GM23248 (cell line): ENCODE measurements at regions not wholly inside any gene's neighbourhood (a gene's known extent, or its start where the extent isn't known, plus 50 kb on each side); places are given as distances from the start of the nearest gene placed in this dataset.

ENCODE experiments used
- DNase-seq: peaks from one replicate; pipeline ENCODE4 v3.0.0-alpha.2; 2015
- H2AFZ ChIP-seq: fragments of 200-600 bp; sonication (generic); 2 replicates; pipeline ENCODE4 v1.6.1; 2016; ENCODE audit warnings: antibody characterized with exemption
- H3F3A ChIP-seq: fragments of 200-600 bp; sonication (generic); 2 replicates; pipeline ENCODE4 v1.6.1; 2016; ENCODE audit warnings: mild to moderate bottlenecking, antibody characterized with exemption, mixed run types; ENCODE audit not compliant: insufficient read depth
- H3K27ac ChIP-seq: fragments of 200-600 bp; sonication (generic); 2 replicates; pipeline ENCODE4 v1.5.1; 2016; ENCODE audit warnings: mild to moderate bottlenecking
- H3K27me3 ChIP-seq: fragments of 200-600 bp; sonication (generic); replicated peaks from 2 replicates; pipeline ENCODE4 v1.6.1; 2016; ENCODE audit warnings: mild to moderate bottlenecking; ENCODE audit not compliant: insufficient read depth
- H3K36me3 ChIP-seq: fragments of 200-600 bp; sonication (generic); 2 replicates; pipeline ENCODE4 v1.6.1; 2016; ENCODE audit warnings: low read depth, mild to moderate bottlenecking
- H3K4me1 ChIP-seq: fragments of 200-600 bp; sonication (generic); 2 replicates; pipeline ENCODE4 v1.6.1; 2016; ENCODE audit warnings: mild to moderate bottlenecking; ENCODE audit not compliant: insufficient read depth
- H3K4me2 ChIP-seq: fragments of 200-600 bp; sonication (generic); one replicate; pipeline ENCODE4 v1.6.1; 2016; ENCODE audit warnings: mild to moderate bottlenecking; ENCODE audit not compliant: unreplicated experiment
- H3K4me3 ChIP-seq: fragments of 200-600 bp; sonication (generic); 2 replicates; pipeline ENCODE4 v1.5.1; 2016; ENCODE audit warnings: mild to moderate bottlenecking
- H3K79me2 ChIP-seq: fragments of 200-600 bp; sonication (generic); 2 replicates; pipeline ENCODE4 v1.6.1; 2016; ENCODE audit warnings: mild to moderate bottlenecking; ENCODE audit not compliant: insufficient read depth
- H3K9ac ChIP-seq: fragments of 200-600 bp; sonication (generic); 2 replicates; pipeline ENCODE4 v1.6.1; 2016; ENCODE audit warnings: mild to moderate bottlenecking
- H3K9me2 ChIP-seq: fragments of 200-600 bp; sonication (generic); 2 replicates; pipeline ENCODE4 v1.6.1; 2016; ENCODE audit warnings: mixed run types, mild to moderate bottlenecking, moderate library complexity; ENCODE audit not compliant: insufficient read depth
- H3K9me3 ChIP-seq: fragments of 200-600 bp; sonication (generic); one replicate; pipeline ENCODE4 v1.6.1; 2017; ENCODE audit warnings: low read depth
- H4K20me1 ChIP-seq: fragments of 200-600 bp; sonication (generic); 2 replicates; pipeline ENCODE4 v1.6.0; 2016; ENCODE audit not compliant: insufficient read depth
- EZH2 ChIP-seq: fragments of 200-600 bp; sonication (generic); IDR thresholded peaks from 2 replicates; pipeline ENCODE4 v1.6.1; 2018; ENCODE audit warnings: antibody characterized with exemption, mild to moderate bottlenecking; ENCODE audit not compliant: insufficient read depth, poor library complexity, severe bottlenecking
- EZH2phosphoT487 ChIP-seq: fragments of 200-600 bp; sonication (generic); IDR thresholded peaks from 2 replicates; pipeline ENCODE4 v1.6.1; 2018; ENCODE audit warnings: antibody characterized with exemption, moderate library complexity, mild to moderate bottlenecking, low read depth; ENCODE audit not compliant: insufficient read depth
- WGBS, 2 experiments: methylation state at CpG; one replicate each; pipeline ENCODE4 v1.1.6; 2015 to 2017; ENCODE audit warnings: low lambda C conversion rate in 2 of 2, low coverage in 1 of 2; ENCODE audit errors: missing lambda C conversion rate in 2 of 2; 5-methylcytosine and 5-hydroxymethylcytosine counted together
- in situ Hi-C: fragments of 300-500 bp; cut with MboI; formaldehyde crosslinking; loops from 2 replicates; pipeline ENCODE4 v1.15.0; 2020

GRCh38 chr22:19579115-19579811, 55.1 kb upstream of the CLDN5 start:
- Histone ChIP-seq H3K36me3 (no peaks in the 10 kb centered on the region), H3K4me1 (peaks cover 17% of the 10 kb centered on the region), H3F3A (peaks cover 18% of the 10 kb centered on the region; the same call in 1 of the 2 replicates), H3K9ac (no peak overlapping the region), H4K20me1 (no peaks in the 10 kb centered on the region), H3K79me2 (no peaks in the 10 kb centered on the region), H3K9me2 (no peaks in the 10 kb centered on the region), H3K27me3 (no peaks in the 10 kb centered on the region), H2AFZ (no peak overlapping the region), H3K27ac (no peak overlapping the region), H3K9me3 (no peaks in the 10 kb centered on the region), H3K4me2 (no peak overlapping the region), H3K4me3 (no peak overlapping the region)
- no peak for TF ChIP-seq EZH2
- WGBS, 2 experiments = 56 to 66% methylated on average over 4 of the region's 4 CpGs
- in situ Hi-C loops = no loop called here
- no peak for DNase-seq

DNA sequence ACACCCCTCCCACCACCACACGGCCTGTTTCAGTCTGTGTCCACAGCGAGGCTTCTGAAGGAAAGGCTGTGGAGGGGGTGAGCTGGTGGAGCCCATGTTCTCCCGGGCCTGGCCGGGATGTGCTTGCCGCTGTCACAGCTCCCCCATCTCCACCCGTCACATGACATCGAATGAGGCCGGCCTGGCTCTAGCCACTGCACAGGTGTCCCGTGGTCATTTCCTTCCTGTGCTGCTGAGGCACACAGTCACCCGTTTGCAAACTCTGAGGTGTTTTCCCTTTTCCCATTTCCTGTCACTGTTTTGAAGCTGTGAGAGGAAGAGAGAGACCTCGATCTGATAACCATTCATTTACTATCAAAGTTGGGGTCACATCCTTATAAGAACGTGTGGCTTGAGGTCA, 55.7 kb upstream of the CLDN5 start:
- Histone ChIP-seq H3K9ac (no peak overlapping the region), H3K27me3 (no peaks in the 10 kb centered on the region), H3K79me2 (no peaks in the 10 kb centered on the region), H4K20me1 (no peaks in the 10 kb centered on the region), H3K9me3 (no peaks in the 10 kb centered on the region), H3K9me2 (no peaks in the 10 kb centered on the region), H3K4me2 (no peak overlapping the region), H3K27ac (no peak overlapping the region), H3F3A (peaks cover 18% of the 10 kb centered on the region; the same call in 1 of the 2 replicates), H3K36me3 (no peaks in the 10 kb centered on the region), H3K4me3 (no peak overlapping the region), H3K4me1 (peaks cover 17% of the 10 kb centered on the region), H2AFZ (no peak overlapping the region)
- in situ Hi-C loops = no loop called here
- TF ChIP-seq EZH2 (no peak), EZH2phosphoT487 (no peak)
- 66 to 68% methylated on average over 12 of the region's 12 CpGs for WGBS, 2 experiments
- DNase-seq = no peak

GRCh38 chr22:19580291-19580890, 56.2 kb upstream of the CLDN5 start:
- no peak overlapping the region for H3K27ac ChIP-seq
- TF ChIP-seq EZH2 (no peak), EZH2phosphoT487 (no peak)
- DNase-seq = no peak
- H3K36me3 ChIP-seq = no peaks in the 10 kb centered on the region
- 52 to 56% methylated on average over 5 of the region's 5 CpGs for WGBS, 2 experiments
- peaks cover 17% of the 10 kb centered on the region for H3K4me1 ChIP-seq
- H3F3A ChIP-seq = peaks cover 18% of the 10 kb centered on the region; the same call in 1 of the 2 replicates
- no peaks in the 10 kb centered on the region for H4K20me1 ChIP-seq
- no peak overlapping the region for H3K4me3 ChIP-seq
- H3K9ac ChIP-seq = no peak overlapping the region
- H3K27me3 ChIP-seq = no peaks in the 10 kb centered on the region
- H2AFZ ChIP-seq = no peak overlapping the region
- no peak overlapping the region for H3K4me2 ChIP-seq
- no peaks in the 10 kb centered on the region for H3K9me2 ChIP-seq
- in situ Hi-C loops = no loop called here
- H3K9me3 ChIP-seq = no peaks in the 10 kb centered on the region
- no peaks in the 10 kb centered on the region for H3K79me2 ChIP-seq

GRCh38 chr22:19582033-19582693, 58.0 kb upstream of the CLDN5 start:
- H3F3A ChIP-seq = peaks cover 11% of the 10 kb centered on the region; the same call in 1 of the 2 replicates
- no peak overlapping the region for H2AFZ ChIP-seq
- H4K20me1 ChIP-seq = no peaks in the 10 kb centered on the region
- in situ Hi-C loops = no loop called here
- H3K4me2 ChIP-seq = no peak overlapping the region
- no peak overlapping the region for H3K4me3 ChIP-seq
- WGBS, 2 experiments = 72 to 73% methylated on average over 17 of the region's 17 CpGs
- H3K27ac ChIP-seq = no peak overlapping the region
- no peaks in the 10 kb centered on the region for H3K9me2 ChIP-seq
- no peaks in the 10 kb centered on the region for H3K36me3 ChIP-seq
- H3K9me3 ChIP-seq = no peaks in the 10 kb centered on the region
- no peaks in the 10 kb centered on the region for H3K79me2 ChIP-seq
- H3K9ac ChIP-seq = no peak overlapping the region
- H3K4me1 ChIP-seq = peaks cover 9% of the 10 kb centered on the region
- no peaks in the 10 kb centered on the region for H3K27me3 ChIP-seq
- DNase-seq = no peak
- no peak for TF ChIP-seq EZH2
- no peak for TF ChIP-seq EZH2phosphoT487
